ENCODE measurements at regions not wholly inside any gene's neighbourhood (a gene's known extent, or its start where the extent isn't known, plus 50 kb on each side); places are given as distances from the start of the nearest gene placed in this dataset.

DNA sequence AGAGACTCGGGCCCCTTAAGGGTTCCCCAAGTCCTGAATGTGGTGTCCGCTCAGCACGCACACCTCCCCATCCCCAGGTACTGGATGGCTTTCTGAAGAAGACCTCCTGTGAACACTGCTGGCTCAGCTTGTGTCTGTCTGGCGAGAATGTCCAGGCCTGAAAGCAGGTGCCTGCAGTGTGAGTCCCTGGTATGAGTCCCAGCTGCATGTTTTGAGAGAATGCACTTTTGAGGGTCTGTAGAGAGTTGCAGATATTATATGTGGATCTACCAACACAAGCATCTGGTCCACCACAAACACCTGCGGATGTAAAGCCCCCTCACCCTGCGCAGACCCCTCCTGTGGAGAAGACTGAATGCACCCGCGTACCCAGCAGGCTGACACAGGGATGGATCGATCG lies 1308.9 kb downstream of the TBC1D22A start:
- TF ChIP-seq, protein P1, sequence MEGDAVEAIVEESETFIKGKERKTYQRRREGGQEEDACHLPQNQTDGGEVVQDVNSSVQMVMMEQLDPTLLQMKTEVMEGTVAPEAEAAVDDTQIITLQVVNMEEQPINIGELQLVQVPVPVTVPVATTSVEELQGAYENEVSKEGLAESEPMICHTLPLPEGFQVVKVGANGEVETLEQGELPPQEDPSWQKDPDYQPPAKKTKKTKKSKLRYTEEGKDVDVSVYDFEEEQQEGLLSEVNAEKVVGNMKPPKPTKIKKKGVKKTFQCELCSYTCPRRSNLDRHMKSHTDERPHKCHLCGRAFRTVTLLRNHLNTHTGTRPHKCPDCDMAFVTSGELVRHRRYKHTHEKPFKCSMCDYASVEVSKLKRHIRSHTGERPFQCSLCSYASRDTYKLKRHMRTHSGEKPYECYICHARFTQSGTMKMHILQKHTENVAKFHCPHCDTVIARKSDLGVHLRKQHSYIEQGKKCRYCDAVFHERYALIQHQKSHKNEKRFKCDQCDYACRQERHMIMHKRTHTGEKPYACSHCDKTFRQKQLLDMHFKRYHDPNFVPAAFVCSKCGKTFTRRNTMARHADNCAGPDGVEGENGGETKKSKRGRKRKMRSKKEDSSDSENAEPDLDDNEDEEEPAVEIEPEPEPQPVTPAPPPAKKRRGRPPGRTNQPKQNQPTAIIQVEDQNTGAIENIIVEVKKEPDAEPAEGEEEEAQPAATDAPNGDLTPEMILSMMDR (IDR thresholded peaks at IDR 0.05) = no peak
- TF ChIP-seq POLR2A (IDR thresholded peaks at IDR 0.05) = no peak

Data from adrenal gland (tissue), 5 donors.